Body of pancreas (tissue), 4 donors: ENCODE measurements at regions not wholly inside any gene's neighbourhood (a gene's known extent, or its start where the extent isn't known, plus 50 kb on each side); places are given as distances from the start of the nearest gene placed in this dataset.
A peak's percentile ranks its signal among the peaks of the same experiment; 100 is the strongest.

Experiments
- ATAC-seq: fragments of 150-250 bp; one replicate; pipeline ENCODE4 v1.9.1; 2016
- DNase-seq, 4 donors: peaks; one replicate each; pipeline ENCODE4 v3.0.0-alpha.2; 2019
- H3K27ac ChIP-seq, 4 donors: fragments of 200-600 bp; sonication (generic); 1 replicate in 3 of 4; 2 replicates in 1 of 4; pipeline versions ENCODE4 v1.5.1 to v1.6.1; 2016 to 2019; ENCODE audit warnings: mild to moderate bottlenecking in 1 of 4, mixed read lengths in 1 of 4, moderate library complexity in 1 of 4
- H3K27me3 ChIP-seq, 2 donors: fragments of 200-600 bp; sonication (generic); one replicate each; pipeline ENCODE4 v1.6.0; 2016; ENCODE audit warnings: mild to moderate bottlenecking in 1 of 2
- H3K36me3 ChIP-seq, 2 donors: fragments of 200-600 bp; sonication (generic); replicated peaks in 1 of 2; 2 replicates each; pipeline ENCODE4 v1.5.1; 2016; ENCODE audit warnings: low read depth in 2 of 2; ENCODE audit not compliant: insufficient read depth in 1 of 2
- H3K4me1 ChIP-seq: fragments of 200-600 bp; sonication (generic); one replicate; pipeline ENCODE4 v1.6.0; 2016
- H3K4me3 ChIP-seq, 2 donors: fragments of 200-600 bp; sonication (generic); 1 replicate in 1 of 2; 2 replicates in 1 of 2; pipeline ENCODE4 v1.5.1; 2016 to 2019
- H3K9me3 ChIP-seq, 3 donors: fragments of 200-600 bp; sonication (generic); 1 replicate in 2 of 3; 2 replicates in 1 of 3; pipeline ENCODE4 v1.5.1; 2016
- CTCF ChIP-seq, 7 experiments: fragments of 450-650 bp in 4 of 7; fragments of 200-600 bp in 3 of 7; sonication (generic) in 3 of 7; IDR thresholded peaks; one replicate each; pipeline ENCODE4 v1.5.1; 2016 to 2019; ENCODE audit warnings: antibody characterized with exemption in 7 of 7
- POLR2A ChIP-seq, 3 donors: fragments of 450-650 bp; IDR thresholded peaks; one replicate each; pipeline ENCODE4 v1.6.1; 2016; ENCODE audit warnings: antibody characterized with exemption in 3 of 3, mild to moderate bottlenecking in 2 of 3
- WGBS, 2 donors: methylation state at CpG; one replicate each; pipeline ENCODE4 v1.1.5; 2017; 5-methylcytosine and 5-hydroxymethylcytosine counted together
- intact Hi-C: fragments of 100-400 bp; cut with DNase I; formaldehyde crosslinking; loops from one replicate; pipeline ENCODE4 v1.15.1; 2023

GRCh38 chr20:6708010-6708409 is 59.5 kb upstream of the BMP2 start:
- H3K36me3 ChIP-seq, result no peaks in the 10 kb centered on the region
- peaks cover 84% of the 10 kb centered on the region for H3K4me1 ChIP-seq
- ATAC-seq (peak; percentile 70), DNase-seq (peak; percentile 70 to 83 (median 77))
- TF ChIP-seq POLR2A (IDR thresholded peaks at IDR 0.05) (peak in 2 of 3 donors; percentile 24 to 44), CTCF (IDR thresholded peaks at IDR 0.05) (no peak)
- no peak overlapping the region for H3K4me3 ChIP-seq
- intact Hi-C loops, result no loop called here
- no peaks in the 10 kb centered on the region for H3K9me3 ChIP-seq
- H3K27ac ChIP-seq, result peak overlapping the region; percentile 70 to 88 (median 84)
- WGBS, 2 donors, result 6% methylated on average over 1 of the region's 1 CpG; no CpG with 5 or more reads in 1 of the 2 donors
- H3K27me3 ChIP-seq, result no peaks in the 10 kb centered on the region

- Histone ChIP-seq H3K27ac (peak overlapping the region; percentile 70 to 88 (median 84)), H3K27me3 (no peaks in the 10 kb centered on the region), H3K9me3 (no peaks in the 10 kb centered on the region), H3K4me1 (peaks cover 90% of the 10 kb centered on the region), H3K4me3 (no peak overlapping the region), H3K36me3 (no peaks in the 10 kb centered on the region)
- TF ChIP-seq POLR2A (IDR thresholded peaks at IDR 0.05), result no peak
- TF ChIP-seq CTCF (IDR thresholded peaks at IDR 0.05), result no peak
- intact Hi-C loops, result no loop called here
- WGBS, 2 donors, result 70 to 80% methylated on average over 7 of the region's 7 CpGs
- DNase-seq (no peak), ATAC-seq (no peak)
Measured at GRCh38 chr20:6707321-6707831, 60.1 kb upstream of the BMP2 start.

- DNase-seq, result no peak
- ATAC-seq, result no peak
- Histone ChIP-seq H3K9me3 (no peaks in the 10 kb centered on the region), H3K27me3 (no peaks in the 10 kb centered on the region), H3K27ac (peak overlapping the region; percentile 93 to 95 (median 93)), H3K4me3 (no peak overlapping the region), H3K36me3 (no peaks in the 10 kb centered on the region), H3K4me1 (peaks cover 90% of the 10 kb centered on the region)
- 89 to 95% methylated on average over 7 of the region's 7 CpGs for WGBS, 2 donors
- intact Hi-C loops, result no loop called here
- TF ChIP-seq CTCF (IDR thresholded peaks at IDR 0.05), result no peak
- TF ChIP-seq POLR2A (IDR thresholded peaks at IDR 0.05), result no peak
Measured at GRCh38 chr20:6705926-6706548, 61.4 kb upstream of the BMP2 start.

- 78 to 85% methylated on average over 6 of the region's 6 CpGs for WGBS, 2 donors
- intact Hi-C loops, result no loop called here
- Histone ChIP-seq H3K27me3 (no peaks in the 10 kb centered on the region), H3K9me3 (no peaks in the 10 kb centered on the region), H3K4me3 (no peak overlapping the region), H3K4me1 (peaks cover 85% of the 10 kb centered on the region), H3K36me3 (no peaks in the 10 kb centered on the region), H3K27ac (peak overlapping the region; percentile 93 to 95 (median 93))
- TF ChIP-seq POLR2A (IDR thresholded peaks at IDR 0.05) (no peak), CTCF (IDR thresholded peaks at IDR 0.05) (no peak)
- no peak for DNase-seq
- no peak for ATAC-seq
Measured at GRCh38 chr20:6705106-6705766, 62.2 kb upstream of the BMP2 start.
